ENCODE measurements at regions not wholly inside any gene's neighbourhood (a gene's known extent, or its start where the extent isn't known, plus 50 kb on each side); places are given as distances from the start of the nearest gene placed in this dataset.

- TF ChIP-seq CTCF (IDR thresholded peaks at IDR 0.05; ENCODE audit: low read depth, low read length, missing input control) (no peak), RAD21 (IDR thresholded peaks at IDR 0.05) (no peak), MAX (IDR thresholded peaks at IDR 0.05) (no peak), ATF3 (IDR thresholded peaks at IDR 0.05) (no peak), SP1 (IDR thresholded peaks at IDR 0.05) (no peak), YY1 (IDR thresholded peaks at IDR 0.05) (no peak), GABPA (IDR thresholded peaks at IDR 0.05 in 1 of 2, conservative IDR thresholded peaks at IDR 0.05 in 1 of 2) (no peak), REST (IDR thresholded peaks at IDR 0.05) (no peak), JUND (IDR thresholded peaks at IDR 0.05) (no peak), TAF1 (conservative IDR thresholded peaks at IDR 0.05) (no peak), FOXA1 (IDR thresholded peaks at IDR 0.05) (no peak), NR2F2 (IDR thresholded peaks at IDR 0.05) (no peak), ZBTB33 (IDR thresholded peaks at IDR 0.05) (no peak)
These were observed 648.3 kb upstream of the CFAP20DC start for GRCh38 chr3:59698091-59698490.
